Transverse colon (tissue), 4 donors: ENCODE measurements at regions not wholly inside any gene's neighbourhood (a gene's known extent, or its start where the extent isn't known, plus 50 kb on each side); places are given as distances from the start of the nearest gene placed in this dataset.

Source experiments
- EP300 ChIP-seq: sonication (generic); formaldehyde crosslinking; IDR thresholded peaks from one replicate; pipeline ENCODE4 v1.6.1; 2017; ENCODE audit warnings: antibody characterized with exemption, low read depth
- POLR2AphosphoS5 ChIP-seq, 3 donors: sonication (generic); formaldehyde crosslinking; IDR thresholded peaks; one replicate each; pipeline ENCODE4 v1.6.1; 2016; ENCODE audit warnings: antibody characterized with exemption in 3 of 3
- TF ChIP-seq, protein P1 (sequence below), 5 experiments: fragments of 200-600 bp in 3 of 5; fragments of 450-650 bp in 2 of 5; sonication (generic) in 3 of 5; IDR thresholded peaks; 1 replicate in 2 of 5; 2 replicates in 3 of 5; pipeline ENCODE4 v1.5.1; 2016 to 2017; ENCODE audit warnings: antibody characterized with exemption in 5 of 5, inconsistent platforms in 3 of 5, mild to moderate bottlenecking in 2 of 5, moderate library complexity in 1 of 5

DNA sequence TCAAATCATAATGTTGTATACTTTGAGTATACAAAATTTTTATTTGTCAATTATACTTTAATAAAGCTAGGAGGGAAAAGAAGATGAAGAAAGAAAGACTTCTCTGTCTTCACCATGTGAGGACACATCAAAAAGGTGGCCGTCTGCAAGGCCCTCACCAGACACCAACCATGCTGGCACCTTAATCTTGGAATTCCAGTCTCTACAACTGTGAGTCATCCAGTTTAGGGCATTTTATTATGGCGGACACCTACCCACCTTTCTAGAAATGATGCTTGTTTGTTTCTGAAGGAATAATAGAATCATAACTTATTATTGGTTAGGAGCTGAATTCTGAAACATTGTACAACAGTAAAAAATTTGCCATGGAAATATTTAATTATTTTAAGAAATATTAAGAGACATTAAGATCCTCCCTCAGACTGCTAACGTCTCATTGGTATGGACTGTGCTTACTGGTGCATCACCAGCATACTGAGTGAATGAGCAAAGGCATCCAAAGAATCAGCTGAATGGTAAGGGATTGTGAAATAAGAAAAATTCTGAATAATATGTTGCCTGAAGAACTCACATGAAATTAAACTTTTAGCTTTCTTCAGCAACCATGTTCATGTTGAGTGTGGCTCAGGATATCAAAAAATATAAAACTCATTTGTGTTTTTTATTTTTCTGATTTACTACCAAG lies 536.6 kb downstream of the HTR7 start:
- TF ChIP-seq, protein P1, sequence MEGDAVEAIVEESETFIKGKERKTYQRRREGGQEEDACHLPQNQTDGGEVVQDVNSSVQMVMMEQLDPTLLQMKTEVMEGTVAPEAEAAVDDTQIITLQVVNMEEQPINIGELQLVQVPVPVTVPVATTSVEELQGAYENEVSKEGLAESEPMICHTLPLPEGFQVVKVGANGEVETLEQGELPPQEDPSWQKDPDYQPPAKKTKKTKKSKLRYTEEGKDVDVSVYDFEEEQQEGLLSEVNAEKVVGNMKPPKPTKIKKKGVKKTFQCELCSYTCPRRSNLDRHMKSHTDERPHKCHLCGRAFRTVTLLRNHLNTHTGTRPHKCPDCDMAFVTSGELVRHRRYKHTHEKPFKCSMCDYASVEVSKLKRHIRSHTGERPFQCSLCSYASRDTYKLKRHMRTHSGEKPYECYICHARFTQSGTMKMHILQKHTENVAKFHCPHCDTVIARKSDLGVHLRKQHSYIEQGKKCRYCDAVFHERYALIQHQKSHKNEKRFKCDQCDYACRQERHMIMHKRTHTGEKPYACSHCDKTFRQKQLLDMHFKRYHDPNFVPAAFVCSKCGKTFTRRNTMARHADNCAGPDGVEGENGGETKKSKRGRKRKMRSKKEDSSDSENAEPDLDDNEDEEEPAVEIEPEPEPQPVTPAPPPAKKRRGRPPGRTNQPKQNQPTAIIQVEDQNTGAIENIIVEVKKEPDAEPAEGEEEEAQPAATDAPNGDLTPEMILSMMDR (IDR thresholded peaks at IDR 0.05) = no peak
- TF ChIP-seq POLR2AphosphoS5 (IDR thresholded peaks at IDR 0.05) = no peak
- TF ChIP-seq EP300 = no peak
